ENCODE measurements at regions not wholly inside any gene's neighbourhood (a gene's known extent, or its start where the extent isn't known, plus 50 kb on each side); places are given as distances from the start of the nearest gene placed in this dataset.

GRCh38 chr7:112708236-112708635 is 82.0 kb downstream of the TMEM168 start:
- TF ChIP-seq, protein P1, sequence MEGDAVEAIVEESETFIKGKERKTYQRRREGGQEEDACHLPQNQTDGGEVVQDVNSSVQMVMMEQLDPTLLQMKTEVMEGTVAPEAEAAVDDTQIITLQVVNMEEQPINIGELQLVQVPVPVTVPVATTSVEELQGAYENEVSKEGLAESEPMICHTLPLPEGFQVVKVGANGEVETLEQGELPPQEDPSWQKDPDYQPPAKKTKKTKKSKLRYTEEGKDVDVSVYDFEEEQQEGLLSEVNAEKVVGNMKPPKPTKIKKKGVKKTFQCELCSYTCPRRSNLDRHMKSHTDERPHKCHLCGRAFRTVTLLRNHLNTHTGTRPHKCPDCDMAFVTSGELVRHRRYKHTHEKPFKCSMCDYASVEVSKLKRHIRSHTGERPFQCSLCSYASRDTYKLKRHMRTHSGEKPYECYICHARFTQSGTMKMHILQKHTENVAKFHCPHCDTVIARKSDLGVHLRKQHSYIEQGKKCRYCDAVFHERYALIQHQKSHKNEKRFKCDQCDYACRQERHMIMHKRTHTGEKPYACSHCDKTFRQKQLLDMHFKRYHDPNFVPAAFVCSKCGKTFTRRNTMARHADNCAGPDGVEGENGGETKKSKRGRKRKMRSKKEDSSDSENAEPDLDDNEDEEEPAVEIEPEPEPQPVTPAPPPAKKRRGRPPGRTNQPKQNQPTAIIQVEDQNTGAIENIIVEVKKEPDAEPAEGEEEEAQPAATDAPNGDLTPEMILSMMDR (conservative IDR thresholded peaks at IDR 0.05; ENCODE audit: low read depth, low read length): no peak
- TF ChIP-seq EZH2phosphoT487 (IDR thresholded peaks at IDR 0.05; ENCODE audit: borderline replicate concordance, low read length): no peak
- no peak for TF ChIP-seq EZH2 (IDR thresholded peaks at IDR 0.05; ENCODE audit: low read length, unreplicated experiment)

Measured in PC-3 (cell line).